GM19463 (cell line): ENCODE measurements at regions not wholly inside any gene's neighbourhood (a gene's known extent, or its start where the extent isn't known, plus 50 kb on each side); places are given as distances from the start of the nearest gene placed in this dataset.

Source experiments
- ATAC-seq: cut with Tn5 transposase; IDR thresholded peaks from one replicate; pipeline ENCODE4 v1.9.1; 2021; ENCODE audit warnings: mild to moderate bottlenecking, moderate library complexity; ENCODE audit not compliant: unreplicated experiment

DNA sequence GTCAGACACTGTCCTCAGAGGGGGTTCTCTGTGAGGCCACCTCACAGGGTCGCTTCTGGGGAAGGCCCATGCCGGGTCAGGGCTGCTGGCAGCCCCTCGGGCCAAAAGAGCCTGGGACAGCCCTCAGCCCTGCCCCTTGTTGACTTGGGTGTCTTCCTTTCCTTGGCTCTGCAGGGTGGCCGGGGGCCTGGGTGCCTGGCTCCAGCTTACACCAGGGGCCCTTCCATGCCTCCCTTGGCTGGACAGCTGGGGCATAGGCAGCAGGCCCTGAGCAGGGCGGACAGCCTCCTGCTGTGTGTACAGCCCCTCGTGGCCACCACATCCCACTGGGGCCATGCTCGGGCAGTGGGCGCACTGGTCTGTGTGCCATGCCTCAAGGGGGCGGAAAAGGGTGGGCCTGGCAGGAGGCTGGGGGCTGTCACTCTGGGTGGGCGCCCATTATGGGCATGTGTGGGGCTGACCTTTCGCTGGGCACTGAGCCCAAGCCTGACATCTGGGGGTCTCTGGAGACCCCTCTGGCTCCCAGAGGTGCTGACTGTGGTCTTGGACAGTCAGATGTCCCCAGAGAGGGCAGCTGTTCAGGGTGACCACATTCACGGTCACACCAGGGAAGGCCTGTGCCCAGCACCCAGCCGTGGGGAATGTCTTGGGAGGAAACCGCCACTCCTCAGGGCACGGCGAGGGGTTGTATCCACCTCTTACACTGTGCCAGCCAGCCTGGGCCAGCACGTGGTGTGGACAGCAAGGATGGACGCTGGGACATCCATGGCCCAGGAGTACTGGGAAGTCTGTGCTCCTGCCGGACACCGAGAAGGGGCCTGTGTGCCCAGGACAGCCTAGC, 313.3 kb downstream of the TMEM121 start:
- no peak for ATAC-seq

DNA sequence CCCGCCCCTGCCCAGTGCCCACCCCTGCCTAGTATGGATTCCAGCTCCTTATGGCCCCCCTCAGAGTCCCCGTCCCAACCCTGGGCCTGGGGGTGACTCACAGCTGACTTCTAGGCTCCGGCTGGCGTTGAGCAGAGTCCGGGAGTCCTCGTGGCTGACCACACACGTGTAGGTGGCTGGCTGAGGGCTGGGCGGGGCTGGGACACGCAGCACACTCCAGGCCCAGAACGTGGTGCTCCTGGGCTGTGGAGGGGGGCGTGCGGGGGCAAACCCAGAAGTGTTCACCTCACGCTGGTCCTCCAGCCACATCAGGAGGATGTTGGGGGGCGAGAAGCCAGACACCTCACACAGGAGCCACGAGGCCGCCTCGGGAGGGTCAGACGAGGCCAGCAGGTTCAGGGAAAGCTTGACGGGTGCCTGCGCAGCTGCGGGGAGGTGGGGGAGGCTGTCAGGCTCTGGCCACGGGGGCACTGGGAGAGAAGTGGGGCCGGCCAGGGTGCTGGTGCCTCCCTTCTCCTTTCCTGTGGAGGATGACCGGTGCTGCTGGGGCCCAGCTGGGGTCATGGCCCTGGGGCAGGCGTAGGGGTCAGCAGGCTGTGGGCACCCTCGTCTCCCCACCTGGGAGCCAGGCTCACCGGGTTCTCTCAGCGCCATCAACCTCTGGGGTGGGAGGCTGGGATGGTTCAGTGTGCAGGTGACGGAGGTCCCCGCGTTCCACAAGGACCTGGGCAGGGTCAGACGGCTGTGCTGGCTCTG, 314.1 kb downstream of the TMEM121 start:
- no peak for ATAC-seq

DNA sequence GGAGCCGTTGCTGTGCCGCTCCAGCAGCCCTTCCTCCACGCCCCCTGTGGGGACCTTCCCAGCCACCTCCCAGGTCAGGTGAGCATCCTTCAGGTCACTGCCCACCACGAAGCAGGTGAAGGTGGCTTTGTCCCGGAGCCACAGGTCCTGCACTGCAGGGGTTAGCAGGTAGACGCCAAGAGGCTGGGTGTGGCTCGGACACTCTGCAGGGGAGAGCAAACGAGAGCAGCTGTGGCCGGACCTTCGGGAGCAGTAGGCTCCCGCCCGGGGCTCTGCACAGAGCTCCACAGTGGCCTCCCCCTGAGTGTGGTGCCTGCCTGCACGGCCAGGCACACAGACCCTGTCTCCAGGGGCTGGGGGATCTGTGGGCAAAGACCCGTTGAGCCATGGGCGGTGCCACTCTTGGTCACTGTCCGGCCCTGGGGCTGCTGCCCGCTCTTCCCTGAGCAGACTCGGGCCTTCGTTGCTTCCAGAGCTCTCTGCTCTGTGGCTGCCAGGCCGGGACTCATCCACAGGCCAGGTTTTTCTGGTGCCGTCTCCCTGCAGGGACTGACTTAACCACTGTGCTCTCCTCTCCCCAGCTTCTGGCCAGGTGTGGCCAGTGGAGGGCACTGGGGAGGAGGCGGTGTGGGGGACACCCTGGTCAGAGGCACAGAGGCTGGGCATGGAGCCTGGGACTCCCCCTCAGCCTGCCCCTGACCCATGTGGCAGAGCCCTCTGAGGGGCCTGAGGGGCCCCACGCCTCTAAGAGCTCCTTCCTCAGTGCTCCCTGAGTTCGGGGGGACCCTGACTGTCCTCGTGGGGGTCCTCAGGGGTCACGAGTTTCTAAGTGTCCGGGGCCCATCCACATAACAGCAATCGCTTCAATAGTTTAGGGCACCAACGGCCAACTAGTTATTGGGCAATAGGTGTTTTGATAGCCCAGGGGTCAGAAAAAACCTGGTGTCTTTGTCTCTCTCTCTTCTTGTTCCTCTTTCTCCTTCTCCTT, 314.9 kb downstream of the TMEM121 start:
- no peak for ATAC-seq

DNA sequence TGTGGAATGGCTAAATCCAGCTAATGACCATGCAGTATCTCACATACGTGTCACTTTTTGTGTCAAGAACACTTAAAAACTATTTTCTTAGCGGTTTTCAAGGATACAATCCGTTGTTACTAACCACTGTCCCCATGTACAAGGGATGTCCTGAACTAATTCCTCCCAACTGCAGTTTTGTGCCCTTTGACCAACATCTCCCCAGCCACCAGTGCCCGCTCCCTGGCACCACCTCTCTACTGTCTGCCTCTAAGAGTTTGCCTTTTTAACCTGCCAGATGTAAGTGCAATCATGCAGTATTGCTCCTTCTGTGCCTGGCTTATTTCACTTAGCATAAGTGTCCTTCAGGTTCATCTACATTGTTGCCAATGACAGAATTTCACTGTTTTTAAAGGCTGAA, 315.7 kb downstream of the TMEM121 start:
- ATAC-seq = no peak

DNA sequence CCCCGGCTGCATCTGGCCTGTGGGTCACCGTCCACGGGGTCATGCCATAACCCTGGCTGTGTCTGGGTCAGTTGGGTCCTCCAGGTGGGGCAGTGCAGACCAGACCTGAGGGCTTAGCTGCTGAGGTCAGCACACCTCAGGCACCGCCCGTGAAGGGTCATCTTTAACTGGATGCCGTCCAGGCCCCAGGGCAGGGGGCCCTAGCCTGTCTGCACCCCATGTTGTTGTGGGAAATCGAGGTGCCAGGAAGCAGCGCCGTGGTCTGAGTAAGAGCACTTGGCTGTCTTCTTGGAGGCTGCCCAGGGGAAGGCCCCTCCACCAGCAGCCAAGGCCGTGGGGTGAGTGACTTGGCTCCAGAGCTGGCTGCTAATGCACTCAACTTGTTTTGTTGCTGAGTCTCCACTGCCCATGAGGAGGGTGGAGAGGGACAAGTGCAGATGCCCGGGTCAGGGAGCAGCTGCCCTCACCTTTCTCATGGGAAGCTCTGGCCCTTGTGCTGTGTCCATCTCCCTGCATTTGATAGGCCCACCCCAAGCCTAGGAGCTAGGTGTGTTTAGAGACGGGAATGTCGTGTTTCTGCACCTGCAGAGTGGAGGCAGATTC, 317.2 kb downstream of the TMEM121 start:
- no peak for ATAC-seq

DNA sequence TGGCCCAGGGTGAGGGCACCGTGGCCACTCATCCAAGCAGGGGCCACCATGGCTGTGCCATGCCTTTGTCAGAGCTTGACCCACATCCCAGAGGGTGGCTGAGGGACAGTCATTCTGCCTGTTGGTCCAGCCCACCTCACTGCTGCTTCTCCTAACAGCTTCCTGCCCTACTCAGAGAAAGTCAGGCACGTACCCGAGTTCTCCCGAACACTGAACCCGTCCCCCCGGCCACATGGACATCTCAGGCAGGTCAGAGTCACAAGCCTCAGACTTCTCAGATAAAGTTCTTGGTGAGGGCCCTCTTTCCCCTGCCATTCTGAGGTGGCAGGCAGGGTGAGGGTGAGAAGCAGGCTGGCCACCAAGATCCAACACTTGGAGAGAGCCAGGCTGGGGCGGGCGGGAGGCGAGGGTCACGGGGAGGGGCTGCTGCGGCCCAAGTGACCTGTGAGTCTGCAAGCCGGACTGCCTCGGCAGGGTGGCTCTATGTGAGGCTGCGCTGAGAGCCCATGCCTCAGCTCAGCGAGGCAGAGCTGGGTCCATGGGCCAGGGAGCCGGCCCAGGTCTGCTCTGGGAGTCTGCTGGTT, 317.8 kb downstream of the TMEM121 start:
- no peak for ATAC-seq

DNA sequence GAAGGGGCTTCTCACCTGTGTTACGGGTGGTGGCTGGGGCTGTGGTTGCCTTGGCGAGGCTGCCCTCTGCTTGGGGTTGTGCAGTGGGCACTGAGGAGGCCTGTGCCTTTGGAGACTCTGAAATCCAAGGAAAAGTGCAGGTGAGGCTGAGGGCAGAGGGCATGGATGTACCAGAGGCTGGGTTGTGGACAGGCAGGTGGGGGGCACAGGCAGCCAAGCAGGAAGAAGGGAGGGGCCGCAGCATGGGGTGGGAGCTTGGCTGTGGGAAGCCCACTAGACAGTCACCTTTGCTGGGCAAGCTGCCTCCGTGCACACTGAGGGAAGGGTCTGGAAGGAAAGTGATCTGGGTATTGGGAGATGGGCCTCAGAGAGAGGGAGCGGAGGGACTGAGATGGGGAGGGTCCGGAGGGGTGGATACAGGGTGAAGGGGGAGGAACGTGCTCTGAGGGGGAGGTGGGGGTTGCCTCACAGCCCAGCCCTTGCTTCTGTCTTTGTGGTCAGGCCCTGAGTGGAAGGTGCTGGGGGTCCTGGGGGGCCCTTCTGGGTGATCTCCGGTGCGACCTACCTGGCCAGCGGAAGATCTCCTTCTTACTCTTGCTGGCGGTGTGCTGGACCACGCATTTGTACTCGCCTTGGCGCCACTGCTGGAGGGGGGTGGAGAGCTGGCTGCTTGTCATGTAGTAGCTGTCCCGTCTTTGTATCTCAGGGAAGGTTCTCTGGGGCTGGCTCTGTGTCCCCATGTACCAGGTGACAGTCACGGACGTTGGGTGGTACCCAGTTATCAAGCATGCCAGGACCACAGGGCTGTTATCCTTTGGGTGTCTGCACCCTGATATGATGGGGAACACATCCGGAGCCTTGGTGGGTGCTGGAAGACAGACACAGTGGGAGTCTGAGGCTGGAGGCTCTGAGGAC, 318.7 kb downstream of the TMEM121 start:
- no peak for ATAC-seq

DNA sequence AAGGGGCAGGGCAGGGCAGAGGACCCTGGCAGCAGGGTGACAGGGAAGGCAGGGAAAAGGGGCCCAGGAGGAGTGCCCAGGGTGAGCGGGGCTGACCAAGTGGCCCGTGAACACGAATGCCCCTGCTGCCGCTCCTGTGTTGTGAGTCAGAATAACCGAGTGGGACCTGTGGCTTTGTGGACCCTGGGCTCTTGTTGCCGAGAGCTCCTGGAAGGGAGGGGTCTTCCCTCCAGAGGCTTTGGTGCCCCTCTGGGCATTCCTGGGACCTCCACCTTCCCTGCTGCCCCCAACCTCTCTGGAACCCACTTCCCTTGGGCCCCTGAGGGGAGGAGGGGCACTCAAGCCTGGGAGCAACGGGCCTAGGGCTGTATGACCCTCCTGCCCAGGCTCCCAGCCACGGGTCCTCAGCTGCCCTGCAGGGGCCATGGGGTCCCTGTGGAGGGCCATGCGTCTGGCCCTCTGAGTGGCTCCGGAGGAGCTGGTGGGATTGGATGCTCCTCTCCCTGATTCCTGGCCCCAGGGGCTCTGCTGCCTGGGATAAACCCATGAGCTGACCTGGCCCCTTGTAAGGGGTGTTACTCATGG, 319.4 kb downstream of the TMEM121 start:
- no peak for ATAC-seq

DNA sequence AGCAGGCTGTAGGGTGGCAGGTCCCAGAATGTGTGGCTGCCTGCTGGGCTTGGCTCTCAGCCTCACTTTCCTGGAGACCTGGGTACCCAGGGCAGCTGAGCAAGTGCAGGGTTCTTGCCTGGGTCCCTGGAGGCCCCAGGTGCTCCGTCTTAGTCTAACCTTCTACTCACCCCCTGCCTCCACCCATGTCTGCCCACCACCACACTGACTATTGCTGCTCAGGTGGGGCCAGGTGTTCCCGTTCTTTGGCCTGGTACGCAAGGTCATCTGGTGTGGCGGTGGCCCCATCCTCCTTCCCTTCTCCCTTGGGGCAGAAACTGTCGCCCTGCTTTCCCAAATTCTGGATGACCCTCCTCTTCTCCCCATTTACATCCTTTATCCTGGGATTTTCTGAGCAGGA, 319.9 kb downstream of the TMEM121 start:
- ATAC-seq = no peak

DNA sequence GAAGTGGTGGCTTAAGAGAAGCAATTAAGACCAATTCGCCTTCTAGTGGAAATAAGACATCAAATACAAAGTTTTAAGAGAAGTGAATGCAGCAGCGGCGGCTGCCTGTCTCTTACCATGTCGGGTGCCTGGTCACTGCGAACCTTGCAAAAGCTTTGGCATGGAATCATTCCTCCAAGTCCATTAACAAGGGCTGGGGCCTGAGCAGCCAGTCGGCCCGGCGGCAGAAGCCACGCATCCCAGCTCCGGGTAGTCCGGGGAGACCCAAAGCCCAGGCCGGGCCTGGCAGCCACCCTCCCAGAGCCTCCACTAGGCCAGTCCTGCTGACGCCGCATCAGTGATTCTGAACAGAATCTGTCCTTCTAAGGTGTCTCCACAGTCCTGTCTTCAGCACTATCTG, 321.0 kb downstream of the TMEM121 start:
- no peak for ATAC-seq

DNA sequence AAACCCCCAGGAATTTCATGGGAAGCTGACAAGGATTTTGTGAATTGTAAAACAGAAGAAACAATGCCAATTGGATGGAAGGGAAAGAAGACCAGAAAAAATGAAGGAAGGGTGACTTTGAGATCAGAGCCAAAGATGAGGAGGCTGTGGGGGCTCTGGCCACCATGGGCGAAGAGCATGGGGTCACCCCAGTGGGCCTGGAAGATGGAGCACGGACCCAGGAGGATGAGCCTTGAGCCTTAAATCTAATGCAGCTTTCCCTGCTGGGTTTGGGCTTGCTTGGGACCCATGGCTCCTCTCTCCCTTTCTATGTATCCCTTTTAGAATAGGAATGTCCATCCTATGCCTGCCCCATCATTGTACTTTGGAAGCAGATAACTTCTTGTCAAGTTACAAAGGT, 322.2 kb downstream of the TMEM121 start:
- ATAC-seq = no peak

DNA sequence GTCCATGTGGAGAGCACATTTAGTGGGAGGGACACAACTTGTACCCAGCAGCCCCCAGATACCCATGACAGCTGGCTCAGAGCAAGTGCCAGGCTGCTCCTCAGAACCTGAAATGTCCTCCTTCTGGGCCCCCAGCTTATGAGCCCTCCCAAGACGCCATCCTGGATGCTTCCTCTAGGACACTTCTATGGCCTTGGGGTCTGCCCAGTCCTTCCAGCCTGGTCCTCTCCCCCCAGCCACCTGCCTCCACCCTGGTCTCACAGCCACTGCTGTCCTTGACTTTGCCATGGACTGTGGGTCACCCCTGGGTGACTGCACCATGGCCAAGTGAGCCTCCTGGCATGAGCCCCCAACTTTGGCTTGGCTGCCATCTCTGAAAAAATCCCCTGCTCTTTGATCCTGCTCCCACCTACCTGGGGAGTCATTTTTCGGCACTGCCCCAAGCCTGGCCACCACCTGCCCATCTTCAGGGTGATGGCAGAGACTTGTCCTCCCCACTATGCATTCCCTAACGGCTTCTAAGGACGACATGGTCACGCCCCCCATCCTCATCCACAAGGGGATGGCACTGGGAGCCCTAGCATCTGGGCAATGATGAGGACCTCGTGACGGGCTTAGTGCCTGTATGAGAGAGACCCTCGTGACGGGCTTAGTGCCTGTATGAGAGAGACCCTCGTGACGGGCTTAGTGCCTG, 323.7 kb downstream of the TMEM121 start:
- no peak for ATAC-seq

DNA sequence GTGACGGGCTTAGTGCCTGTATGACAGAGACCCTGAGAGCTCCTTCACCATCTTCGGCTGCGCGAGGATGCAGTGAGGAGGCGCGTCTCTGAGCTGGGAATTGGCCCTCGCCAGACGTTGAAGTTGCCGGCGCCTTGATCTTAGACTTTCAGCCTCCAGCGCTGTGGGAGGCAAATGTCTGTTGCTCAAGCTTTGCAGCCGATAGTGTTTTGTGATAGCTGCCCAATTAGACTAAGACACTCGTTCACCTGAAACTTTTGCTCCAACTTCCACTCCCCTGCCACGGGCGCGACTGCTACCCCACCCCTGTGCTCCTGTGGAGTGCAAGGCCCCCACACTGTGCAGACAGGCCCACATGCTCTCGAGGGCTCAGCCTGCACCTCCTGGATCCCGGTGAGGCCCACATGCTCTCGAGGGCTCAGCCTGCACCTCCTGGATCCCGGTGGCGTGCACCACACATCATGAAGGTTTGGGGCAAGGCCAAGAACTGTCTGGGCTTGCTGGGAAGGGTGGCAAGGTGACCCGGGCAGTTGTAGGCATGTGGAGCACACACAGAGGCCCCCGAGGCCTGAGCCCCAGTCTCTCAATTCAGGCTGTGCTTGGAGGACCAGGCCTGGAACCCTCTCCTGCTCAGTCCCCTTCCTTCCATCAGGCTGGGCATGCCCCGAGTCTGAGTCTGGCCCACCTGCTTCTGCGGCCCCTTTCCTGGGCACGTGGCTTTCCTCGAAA, 324.6 kb downstream of the TMEM121 start:
- no peak for ATAC-seq

DNA sequence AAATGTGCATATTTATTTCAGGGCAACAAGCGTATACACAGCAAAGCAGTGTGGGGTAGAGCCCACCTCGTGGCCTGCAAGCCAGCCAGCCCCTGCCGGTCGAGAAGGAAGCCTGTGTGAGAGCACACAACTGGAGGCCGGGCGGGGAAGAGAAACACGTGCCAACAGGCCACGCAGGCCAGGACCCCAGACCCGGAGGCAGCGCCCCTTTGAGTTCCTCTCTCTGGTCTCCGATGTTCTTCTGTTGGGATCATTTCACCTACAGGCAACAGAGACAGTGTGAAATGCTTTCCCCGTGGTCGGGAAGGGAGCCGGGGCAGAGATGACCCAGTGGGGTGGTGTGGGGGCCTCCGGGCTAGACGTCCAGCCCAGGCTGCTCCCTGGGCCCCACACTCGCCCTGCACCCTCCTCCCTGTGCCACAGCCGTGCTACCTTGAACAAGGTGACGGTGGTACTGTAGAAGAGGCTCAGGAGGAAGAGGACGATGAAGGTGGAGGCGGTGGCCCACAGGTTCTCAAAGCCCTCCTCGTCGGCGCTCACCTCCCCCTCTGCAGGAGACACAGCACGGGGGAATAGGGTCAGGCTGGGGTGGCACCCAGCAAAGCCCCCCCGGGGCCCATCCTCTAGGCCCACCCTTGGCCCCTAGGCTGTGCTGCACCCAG, 325.5 kb downstream of the TMEM121 start:
- no peak for ATAC-seq

DNA sequence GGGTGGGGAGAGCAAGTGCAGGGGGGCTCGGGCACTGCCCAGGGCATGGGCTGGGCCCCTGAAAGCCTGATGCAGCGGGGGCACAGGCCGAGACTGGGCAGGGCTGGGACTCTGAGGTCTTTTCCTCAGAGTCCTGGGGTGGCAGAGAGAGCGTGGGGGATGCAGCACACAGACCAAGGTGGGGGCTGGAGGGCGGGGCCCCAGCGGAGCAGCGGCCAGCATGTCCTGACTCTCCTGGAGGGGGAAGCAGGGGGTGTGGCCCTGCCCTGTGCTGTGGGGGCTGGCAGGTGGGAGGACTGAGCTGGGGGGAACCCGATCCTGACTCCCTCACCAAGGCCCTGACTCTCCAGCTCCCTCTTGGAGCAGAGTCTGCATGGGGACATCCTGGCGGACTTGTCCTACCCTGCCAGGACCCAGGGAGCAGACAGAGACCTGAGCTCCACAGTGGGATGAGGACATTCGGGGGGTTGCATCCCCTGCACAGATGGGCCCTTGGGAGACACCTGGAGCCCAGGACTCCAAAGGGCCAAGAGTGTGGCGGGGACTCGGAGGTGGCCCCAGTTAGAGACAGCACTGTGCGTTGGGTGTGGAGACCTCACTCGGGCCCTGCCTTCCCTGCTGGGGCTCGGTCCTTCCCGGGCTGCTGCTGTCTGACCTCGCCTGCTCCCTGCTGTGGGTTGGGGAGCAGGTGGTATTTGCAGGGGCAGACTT, 326.1 kb downstream of the TMEM121 start:
- ATAC-seq = no peak

DNA sequence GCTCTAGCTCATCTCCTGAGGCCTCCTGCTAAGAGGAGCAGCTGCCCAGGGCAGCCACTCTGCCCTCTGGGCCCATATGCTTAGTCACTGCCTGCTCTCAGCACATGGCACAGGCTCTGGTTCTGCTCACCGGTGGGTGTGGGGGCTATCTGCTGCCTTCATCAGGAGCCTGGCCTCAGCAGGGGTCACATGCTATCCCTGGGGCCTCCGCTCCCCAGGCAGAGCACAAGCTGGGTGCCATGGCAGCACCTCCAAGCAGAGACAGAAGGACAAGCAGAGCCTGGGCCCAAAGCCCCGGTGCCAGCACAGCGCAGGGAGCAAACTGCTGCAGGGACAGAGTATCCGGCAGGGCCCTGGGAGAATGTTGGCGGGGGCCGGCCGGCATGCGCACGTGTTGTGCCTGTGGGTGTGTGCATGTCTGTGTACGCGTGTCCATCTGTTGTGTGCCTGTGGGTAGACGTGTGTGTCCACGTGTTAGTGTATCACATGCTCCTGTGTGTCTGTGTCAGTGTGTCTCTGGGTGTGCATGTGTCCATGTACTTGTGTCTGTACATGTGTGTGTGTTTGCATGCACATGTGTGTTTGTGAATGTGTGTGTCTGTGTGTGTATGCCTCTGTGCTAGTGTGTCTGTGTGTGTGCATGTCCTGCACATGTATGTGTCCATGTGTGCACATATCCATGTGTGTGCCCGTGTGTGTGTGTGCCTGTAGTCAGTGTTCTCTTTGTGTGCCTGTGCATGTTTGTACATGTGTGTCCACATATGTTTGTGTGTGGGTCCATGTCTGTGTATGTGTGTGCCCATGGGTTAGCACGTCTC, 326.9 kb downstream of the TMEM121 start:
- no peak for ATAC-seq
